ENCODE measurements at regions not wholly inside any gene's neighbourhood (a gene's known extent, or its start where the extent isn't known, plus 50 kb on each side); places are given as distances from the start of the nearest gene placed in this dataset.
"Not testable (repeated sequence)": the region's sequence is repeated elsewhere in the genome, so short reads cannot be mapped to it uniquely, and the experiment has no call there.

DNA sequence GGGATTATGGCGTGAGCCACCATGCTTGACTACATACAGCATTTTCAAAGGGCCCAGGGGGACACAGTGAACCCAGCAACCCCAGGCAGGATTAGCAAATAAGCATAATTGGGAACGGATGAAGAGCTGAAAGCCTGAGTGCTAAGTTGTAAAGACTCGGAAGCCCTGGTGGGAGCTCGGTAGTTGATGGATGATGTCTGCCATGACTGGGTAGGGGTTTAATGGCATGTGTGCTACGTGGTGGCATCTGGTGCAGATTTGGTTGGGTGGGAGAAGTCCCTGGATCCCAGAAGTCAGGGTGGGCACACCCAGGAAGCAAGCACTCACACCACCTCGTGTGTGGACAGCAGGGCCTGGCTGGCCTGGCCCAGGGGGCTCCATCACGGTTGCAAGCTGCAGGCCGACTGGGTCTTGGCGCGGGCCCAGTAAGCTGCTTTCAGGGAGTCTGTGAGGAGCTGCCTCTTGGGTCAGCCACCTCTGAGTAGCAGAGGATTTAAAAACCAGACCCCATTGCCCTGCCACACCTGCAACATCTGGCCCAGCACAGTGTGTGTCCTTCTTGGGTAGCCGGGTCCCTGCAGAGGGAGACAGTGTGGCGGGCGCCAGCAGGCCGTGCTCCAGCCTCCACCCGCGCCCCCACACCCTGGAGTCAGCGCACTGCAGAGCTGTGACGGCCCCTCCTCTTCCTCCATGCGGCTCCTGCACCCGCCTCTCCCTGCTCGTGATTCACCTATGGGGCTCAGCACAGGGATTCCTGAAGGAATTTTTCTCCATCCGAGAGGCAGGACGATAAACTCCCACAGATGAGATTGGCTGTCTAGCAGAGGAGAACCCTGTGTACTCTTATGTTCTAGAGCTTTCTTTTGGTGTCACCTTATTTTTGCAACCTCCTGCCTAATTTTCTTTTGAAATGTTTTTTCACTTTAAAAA is 159.2 kb downstream of the LAT start:
- H3K27ac ChIP-seq (ENCODE audit: extremely low read depth, low read depth, low read length); H3K9me3 ChIP-seq (ENCODE audit: control insufficient read depth, insufficient read depth, low read depth, low read length); POLR2A ChIA-PET; H3K36me3 ChIP-seq (ENCODE audit: control insufficient read depth in 2 of 2, insufficient read depth in 1 of 2, low read length in 2 of 2); H3K4me3 ChIP-seq (ENCODE audit: low read depth, low read length); CTCF ChIA-PET; H3K4me1 ChIP-seq (ENCODE audit: control insufficient read depth, insufficient read depth, low read length): not testable (repeated sequence)
- TF ChIP-seq ZNF23 (tag by site-specific recombination; IDR thresholded peaks at IDR 0.05; ENCODE audit: borderline replicate concordance) = peak; percentile 58; the same call in 1 of the 2 replicates

DNA sequence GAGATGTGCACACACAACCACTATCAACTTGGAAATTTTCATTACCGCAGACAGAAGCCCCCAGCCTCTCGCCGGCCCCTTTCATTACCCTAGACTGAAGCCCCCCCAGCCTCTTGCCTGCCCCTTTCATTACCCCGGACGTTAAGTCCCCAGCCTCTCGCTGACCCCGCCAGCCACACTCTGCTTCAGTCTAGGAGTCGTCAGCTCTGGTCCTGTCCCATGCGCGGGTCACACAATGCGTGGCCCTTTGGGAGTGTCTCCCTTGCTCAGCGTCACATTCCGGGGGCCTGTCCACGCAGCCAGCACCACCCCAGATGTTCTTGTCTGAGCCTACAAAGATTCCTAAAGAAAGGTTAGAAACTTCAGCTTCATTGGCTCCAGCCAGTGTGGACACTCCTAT is 157.7 kb downstream of the LAT start:
- H3K4me3 ChIP-seq (ENCODE audit: low read depth, low read length); H3K9me3 ChIP-seq (ENCODE audit: control insufficient read depth, insufficient read depth, low read depth, low read length); H3K36me3 ChIP-seq (ENCODE audit: control insufficient read depth in 2 of 2, insufficient read depth in 1 of 2, low read length in 2 of 2); POLR2A ChIA-PET; H3K4me1 ChIP-seq (ENCODE audit: control insufficient read depth, insufficient read depth, low read length); CTCF ChIA-PET; H3K27ac ChIP-seq (ENCODE audit: extremely low read depth, low read depth, low read length): not testable (repeated sequence)

DNA sequence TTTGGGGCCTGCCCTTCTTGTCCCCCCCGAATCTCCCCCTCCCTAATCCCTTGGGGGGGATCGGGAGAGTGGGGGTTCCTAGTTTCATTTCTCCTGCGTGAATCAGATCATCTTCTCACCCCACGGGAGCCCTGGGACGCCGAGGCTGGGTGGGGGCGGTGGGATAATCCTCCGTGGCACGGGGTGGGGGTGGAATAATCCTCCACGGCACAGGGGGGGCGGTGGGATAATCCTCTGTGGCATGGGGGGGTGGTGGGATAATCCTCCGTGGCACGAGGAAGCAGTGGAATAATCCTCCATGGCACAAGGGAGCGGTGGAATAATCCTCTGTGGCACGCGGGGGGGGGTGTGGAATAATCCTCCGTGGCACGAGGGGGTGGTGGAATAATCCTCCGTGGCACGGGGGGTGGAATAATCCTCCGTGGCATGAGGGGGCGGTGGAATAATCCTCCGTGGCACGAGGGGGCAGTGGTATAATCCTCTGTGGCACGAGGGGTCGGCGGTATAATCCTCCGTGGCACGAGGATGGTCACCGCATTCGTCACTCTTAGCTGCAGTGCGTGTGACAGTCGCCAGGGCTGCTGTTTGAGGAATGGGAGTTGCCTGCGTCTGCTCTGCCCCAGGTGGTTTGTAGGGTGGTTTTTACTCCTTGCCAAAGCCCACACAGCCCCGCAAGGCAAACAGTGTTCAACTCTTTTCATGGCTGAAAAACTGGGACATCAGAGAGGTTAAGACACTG is 156.9 kb downstream of the LAT start:
- Histone ChIP-seq H3K9me3 (ENCODE audit: control insufficient read depth, insufficient read depth, low read depth, low read length) (no peaks in the 10 kb centered on the region), H3K27ac (ENCODE audit: extremely low read depth, low read depth, low read length) (no peak overlapping the region), H3K36me3 (ENCODE audit: control insufficient read depth in 2 of 2, insufficient read depth in 1 of 2, low read length in 2 of 2) (no peaks in the 10 kb centered on the region), H3K4me1 (ENCODE audit: control insufficient read depth, insufficient read depth, low read length) (no peaks in the 10 kb centered on the region), H3K4me3 (ENCODE audit: low read depth, low read length) (no peak overlapping the region)
- TF ChIP-seq ZNF114 (tag by site-specific recombination; IDR thresholded peaks at IDR 0.05) = no peak
- POLR2A ChIA-PET = no interaction called here
- CTCF ChIA-PET = no interaction called here

DNA sequence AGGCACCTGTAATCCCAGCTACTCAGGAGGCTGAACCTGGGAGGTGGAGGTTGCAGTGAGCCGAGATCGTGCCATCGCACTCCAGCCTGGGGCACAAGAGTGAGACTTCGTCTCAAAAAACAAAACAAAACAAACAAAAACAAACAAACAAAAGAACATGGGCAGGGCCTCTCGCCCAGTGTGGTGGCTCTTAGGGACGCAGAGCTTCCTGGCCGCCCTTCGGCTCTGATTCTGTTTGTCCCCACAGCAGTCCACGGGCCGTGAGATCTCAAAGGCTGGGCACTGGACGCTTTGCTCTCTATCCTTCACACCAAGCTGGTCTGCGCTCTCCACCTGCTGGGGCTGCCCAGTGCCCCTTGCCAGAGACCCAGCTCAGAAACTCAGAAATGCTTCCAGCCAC is 156.3 kb downstream of the LAT start:
- H3K4me1 ChIP-seq (ENCODE audit: control insufficient read depth, insufficient read depth, low read length); H3K4me3 ChIP-seq (ENCODE audit: low read depth, low read length); CTCF ChIA-PET; H3K9me3 ChIP-seq (ENCODE audit: control insufficient read depth, insufficient read depth, low read depth, low read length); H3K27ac ChIP-seq (ENCODE audit: extremely low read depth, low read depth, low read length); H3K36me3 ChIP-seq (ENCODE audit: control insufficient read depth in 2 of 2, insufficient read depth in 1 of 2, low read length in 2 of 2); POLR2A ChIA-PET: not testable (repeated sequence)

DNA sequence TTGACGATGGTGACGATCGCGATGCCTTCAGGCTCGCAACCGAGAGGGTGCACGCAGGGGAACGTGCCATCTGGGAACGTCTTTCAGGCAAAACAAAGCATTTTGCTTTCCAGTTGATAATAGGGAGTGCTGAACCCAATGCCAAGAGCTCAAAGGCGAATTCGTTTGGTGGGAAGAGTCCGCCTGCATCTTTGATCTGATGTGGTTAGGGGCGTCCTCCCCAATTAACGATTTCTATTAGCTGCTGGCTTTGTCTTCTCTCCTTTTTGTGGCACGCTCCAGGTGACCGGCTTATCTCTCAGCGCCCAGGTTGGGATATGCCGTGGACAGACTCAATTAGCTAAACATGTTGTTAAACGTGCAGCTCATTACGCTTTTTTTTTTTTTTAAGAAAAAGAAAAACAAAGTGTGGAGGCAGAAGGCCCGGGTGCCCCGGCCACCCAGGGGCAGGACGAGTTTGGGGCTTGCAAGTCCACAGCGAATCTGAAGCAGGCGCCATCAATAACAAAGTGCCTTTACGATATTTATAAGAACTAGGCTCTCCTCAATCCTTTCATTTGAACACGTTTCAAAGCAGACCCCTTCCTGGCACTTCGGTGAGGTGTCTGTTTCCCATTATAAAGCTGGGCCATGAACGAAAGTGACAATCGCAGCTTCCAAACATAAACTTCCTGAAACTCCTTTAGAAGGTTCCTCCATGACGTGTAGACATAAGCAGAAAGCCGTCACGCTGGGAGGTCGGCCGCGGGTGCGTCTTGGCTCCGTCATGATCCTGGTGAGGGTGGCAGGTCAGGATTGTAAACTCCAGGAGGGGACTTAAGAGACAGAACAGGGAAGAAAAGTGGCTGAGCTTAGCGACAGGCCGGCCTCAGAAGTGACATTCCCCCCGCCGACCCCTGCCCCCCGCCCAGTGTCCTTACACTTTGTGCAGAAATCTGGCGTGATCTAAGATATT is 155.3 kb downstream of the LAT start:
- H3K27ac ChIP-seq (ENCODE audit: extremely low read depth, low read depth, low read length); H3K36me3 ChIP-seq (ENCODE audit: control insufficient read depth in 2 of 2, insufficient read depth in 1 of 2, low read length in 2 of 2); POLR2A ChIA-PET; H3K4me3 ChIP-seq (ENCODE audit: low read depth, low read length); CTCF ChIA-PET; H3K4me1 ChIP-seq (ENCODE audit: control insufficient read depth, insufficient read depth, low read length); H3K9me3 ChIP-seq (ENCODE audit: control insufficient read depth, insufficient read depth, low read depth, low read length): not testable (repeated sequence)

DNA sequence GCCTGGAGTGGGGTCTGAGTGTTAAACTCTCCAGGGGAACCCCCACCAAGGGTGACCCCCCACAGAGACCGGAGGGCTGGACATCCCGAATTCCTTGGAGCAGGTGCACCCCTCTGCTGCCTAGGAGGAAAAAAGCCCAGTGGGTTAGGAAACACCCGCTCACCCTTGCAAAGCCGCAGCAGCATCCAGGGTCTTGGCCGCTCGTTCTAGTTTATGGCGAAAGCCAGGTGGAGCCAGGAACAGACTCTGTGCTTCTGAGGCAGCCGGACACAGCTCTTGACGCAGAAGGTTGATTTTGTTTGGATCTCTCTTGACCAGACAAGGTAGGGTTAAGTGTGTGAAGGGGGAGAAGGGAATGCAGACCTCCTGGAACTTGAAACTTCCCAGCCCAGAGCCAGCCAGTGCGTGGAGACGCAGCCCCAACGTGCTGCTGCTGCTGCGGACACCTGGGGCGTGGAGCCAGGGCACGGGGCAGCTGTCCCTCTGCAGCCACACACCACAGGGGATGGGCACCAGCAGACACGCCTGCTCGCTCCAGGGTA is 154.5 kb downstream of the LAT start:
- no peaks in the 10 kb centered on the region for H3K9me3 ChIP-seq (ENCODE audit: control insufficient read depth, insufficient read depth, low read depth, low read length)
- no peaks in the 10 kb centered on the region for H3K4me1 ChIP-seq (ENCODE audit: control insufficient read depth, insufficient read depth, low read length)
- no peak overlapping the region for H3K27ac ChIP-seq (ENCODE audit: extremely low read depth, low read depth, low read length)
- H3K4me3 ChIP-seq (ENCODE audit: low read depth, low read length) = no peak overlapping the region
- ChIA-PET CTCF (no interaction called here), POLR2A (no interaction called here)
- no peak for TF ChIP-seq SETDB1 (IDR thresholded peaks at IDR 0.05; ENCODE audit: insufficient read length, low read length)
- TF ChIP-seq ZNF37A (tag by site-specific recombination; IDR thresholded peaks at IDR 0.05) = no peak
- TF ChIP-seq ZNF19 (tag by site-specific recombination; IDR thresholded peaks at IDR 0.05; ENCODE audit: low read depth) = no peak
- TF ChIP-seq KLF9 (tag by site-specific recombination; IDR thresholded peaks at IDR 0.05; ENCODE audit: low read depth) = no peak
- no peak for TF ChIP-seq ZNF2 (tag by site-specific recombination; IDR thresholded peaks at IDR 0.05)
- TF ChIP-seq SCRT2 (tag by site-specific recombination; IDR thresholded peaks at IDR 0.05) = no peak
- TF ChIP-seq REPIN1 (tag by site-specific recombination; IDR thresholded peaks at IDR 0.05; ENCODE audit: low read depth) = no peak
- no peaks in the 10 kb centered on the region for H3K36me3 ChIP-seq (ENCODE audit: control insufficient read depth in 2 of 2, insufficient read depth in 1 of 2, low read length in 2 of 2)

DNA sequence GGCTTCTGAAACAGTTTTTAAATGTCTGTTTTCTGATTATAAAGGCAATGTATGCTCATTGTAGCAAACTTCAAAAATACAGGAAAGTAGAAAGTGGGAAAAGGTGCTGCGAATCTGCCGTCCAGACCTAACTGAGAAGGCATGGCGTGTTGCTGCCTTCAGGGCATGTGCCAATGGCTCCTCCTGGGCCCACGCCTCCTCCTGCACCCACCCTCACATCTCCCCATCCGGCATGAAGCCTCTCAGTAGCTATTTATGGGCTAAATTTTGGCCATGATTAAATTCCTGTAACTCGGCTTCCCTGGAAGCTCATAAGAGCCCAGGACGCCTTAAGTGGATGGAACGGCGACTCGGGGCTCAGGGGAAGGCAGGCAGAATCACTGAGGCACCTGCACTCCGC is 153.8 kb downstream of the LAT start:
- CTCF ChIA-PET; H3K36me3 ChIP-seq (ENCODE audit: control insufficient read depth in 2 of 2, insufficient read depth in 1 of 2, low read length in 2 of 2); H3K4me3 ChIP-seq (ENCODE audit: low read depth, low read length); H3K9me3 ChIP-seq (ENCODE audit: control insufficient read depth, insufficient read depth, low read depth, low read length); POLR2A ChIA-PET; H3K27ac ChIP-seq (ENCODE audit: extremely low read depth, low read depth, low read length); H3K4me1 ChIP-seq (ENCODE audit: control insufficient read depth, insufficient read depth, low read length): not testable (repeated sequence)

DNA sequence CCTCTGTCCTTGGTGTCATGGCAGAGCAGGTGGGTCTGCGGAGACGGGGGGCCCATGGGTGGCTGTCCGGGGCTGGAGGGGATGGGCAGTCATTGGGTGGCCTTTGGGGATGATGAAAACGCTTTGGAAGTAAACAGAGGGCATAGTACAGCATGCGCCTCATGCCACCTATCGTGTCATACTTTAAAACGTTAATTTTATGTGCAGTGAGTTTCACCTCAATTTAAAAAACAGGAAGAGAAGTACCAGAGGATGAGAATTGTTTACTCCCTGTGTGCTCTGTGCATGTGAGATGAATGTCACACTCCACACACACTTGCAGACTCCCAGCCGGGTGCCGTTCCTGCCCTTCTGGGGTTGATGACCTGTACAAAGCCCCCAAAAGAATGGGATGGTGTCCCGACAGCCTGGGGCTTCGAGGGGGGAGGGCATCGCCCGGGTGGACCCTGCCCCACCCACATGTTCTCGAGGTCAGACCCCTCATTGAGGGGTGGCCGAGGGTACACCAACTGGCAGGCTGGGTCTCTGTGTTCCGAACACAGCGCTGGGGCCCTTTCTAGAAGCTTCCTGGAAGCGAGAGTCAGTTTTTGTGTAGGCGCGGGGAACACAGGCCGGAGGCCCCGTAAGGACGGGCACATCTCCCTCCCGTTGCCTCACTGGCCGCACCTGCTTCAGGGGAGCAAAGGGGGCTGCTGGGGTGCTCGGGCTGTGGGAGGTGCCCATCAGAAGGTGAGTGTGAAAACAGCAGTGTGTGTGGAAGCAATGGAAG is 153.2 kb downstream of the LAT start:
- H3K4me3 ChIP-seq (ENCODE audit: low read depth, low read length); H3K4me1 ChIP-seq (ENCODE audit: control insufficient read depth, insufficient read depth, low read length); CTCF ChIA-PET; H3K36me3 ChIP-seq (ENCODE audit: control insufficient read depth in 2 of 2, insufficient read depth in 1 of 2, low read length in 2 of 2); H3K9me3 ChIP-seq (ENCODE audit: control insufficient read depth, insufficient read depth, low read depth, low read length); H3K27ac ChIP-seq (ENCODE audit: extremely low read depth, low read depth, low read length); POLR2A ChIA-PET: not testable (repeated sequence)
